K562 (cell line): ENCODE measurements at regions not wholly inside any gene's neighbourhood (a gene's known extent, or its start where the extent isn't known, plus 50 kb on each side); places are given as distances from the start of the nearest gene placed in this dataset.
A peak's percentile ranks its signal among the peaks of the same experiment; 100 is the strongest.

Experiments used
- COPS2 ChIP-seq: fragments of 450-650 bp; conservative IDR thresholded peaks from 2 replicates; pipeline ENCODE4 v1.6.1; 2016; ENCODE audit warnings: mild to moderate bottlenecking, moderate library complexity
- ERF ChIP-seq: fragments of 450-650 bp; formaldehyde crosslinking; IDR thresholded peaks from 2 replicates; pipeline ENCODE4 v1.4.0; 2020; ENCODE audit warnings: mild to moderate bottlenecking, mixed read lengths
- HIVEP1 ChIP-seq: fragments of 250-450 bp; sonication (Bioruptor Pico); IDR thresholded peaks from 2 replicates; pipeline ENCODE4 v1.4.0; 2020; ENCODE audit warnings: mild to moderate bottlenecking
- NBN ChIP-seq: fragments of 450-650 bp; IDR thresholded peaks from 2 replicates; pipeline ENCODE4 v1.6.1; 2016; ENCODE audit warnings: low read depth, mild to moderate bottlenecking
- NFYB ChIP-seq: IDR thresholded peaks from 2 replicates; pipeline ENCODE4 v1.6.1; 2011; ENCODE audit warnings: mild to moderate bottlenecking, moderate library complexity; ENCODE audit not compliant: insufficient read length; ENCODE audit errors: extremely low read depth
- PTBP1 ChIP-seq: fragments of 200-400 bp; formaldehyde crosslinking; IDR thresholded peaks from 2 replicates; pipeline ENCODE4 v1.6.1; 2017; ENCODE audit warnings: low read depth, low read length
- PTTG1 ChIP-seq: fragments of 450-650 bp; IDR thresholded peaks from 2 replicates; pipeline ENCODE4 v1.6.1; 2016; ENCODE audit warnings: low read depth, mild to moderate bottlenecking, missing genetic modification characterization, missing compliant biosample characterization
- RBM14 ChIP-seq: fragments of 200-400 bp; formaldehyde crosslinking; IDR thresholded peaks from 2 replicates; pipeline ENCODE4 v1.6.1; 2018; ENCODE audit warnings: low read depth, mild to moderate bottlenecking, low read length, moderate library complexity, borderline replicate concordance; ENCODE audit not compliant: insufficient read depth
- RUNX1 ChIP-seq: sonication (generic); IDR thresholded peaks from 2 replicates; pipeline ENCODE4 v1.6.1; 2016; ENCODE audit warnings: antibody characterized with exemption, low read depth
- SAP30 ChIP-seq: fragments of 200-600 bp; sonication (generic); IDR thresholded peaks from 2 replicates; pipeline ENCODE4 v1.6.1; 2012; ENCODE audit warnings: borderline replicate concordance, low read depth, mild to moderate bottlenecking, moderate library complexity, low read length, control low read depth, inconsistent platforms; ENCODE audit not compliant: insufficient read depth, poor library complexity, severe bottlenecking
- SIN3B ChIP-seq: fragments of 450-650 bp; IDR thresholded peaks from 2 replicates; pipeline ENCODE4 v1.6.1; 2017; ENCODE audit warnings: low read depth, mild to moderate bottlenecking, moderate library complexity
- ZC3H4 ChIP-seq: sonication (generic); formaldehyde crosslinking; IDR thresholded peaks from 2 replicates; pipeline ENCODE4 v1.9.0; 2021; ENCODE audit warnings: missing genetic modification reagents, borderline replicate concordance
- ZNF174 ChIP-seq: fragments of 250-450 bp; sonication (Bioruptor Pico); IDR thresholded peaks from 2 replicates; pipeline ENCODE4 v1.4.0; 2020; ENCODE audit warnings: mild to moderate bottlenecking
- ZNF311 ChIP-seq: fragments of 250-450 bp; sonication (Bioruptor Pico); IDR thresholded peaks from 2 replicates; pipeline ENCODE4 v1.4.0; 2020; ENCODE audit warnings: mild to moderate bottlenecking, moderate library complexity
- ZNF354B ChIP-seq: fragments of 250-450 bp; sonication (Bioruptor Pico); IDR thresholded peaks from 2 replicates; pipeline ENCODE4 v1.4.0; 2020
- ZNF561 ChIP-seq: fragments of 450-650 bp; formaldehyde crosslinking; conservative IDR thresholded peaks from 2 replicates; pipeline ENCODE4 v1.4.0; 2020; ENCODE audit warnings: mild to moderate bottlenecking, moderate library complexity
- TF ChIP-seq, protein P1 (sequence below), 2 experiments: fragments of 450-650 bp; conservative IDR thresholded peaks; 2 replicates each; pipeline ENCODE4 v1.6.1; 2017; ENCODE audit warnings: mild to moderate bottlenecking in 2 of 2, moderate library complexity in 2 of 2
- TF ChIP-seq, protein P2 (sequence below): fragments of 450-650 bp; IDR thresholded peaks from 2 replicates; pipeline ENCODE4 v1.7.0; 2016; ENCODE audit warnings: borderline replicate concordance
- TF ChIP-seq, protein P3 (sequence below): fragments of 450-650 bp; formaldehyde crosslinking; IDR thresholded peaks from 2 replicates; pipeline ENCODE4 v1.4.0; 2020; ENCODE audit warnings: mild to moderate bottlenecking, moderate library complexity
- TF ChIP-seq, protein P4 (sequence below): sonication (generic); formaldehyde crosslinking; IDR thresholded peaks from 2 replicates; pipeline ENCODE4 v1.8.1; 2023; ENCODE audit warnings: mild to moderate bottlenecking, missing genetic modification reagents, moderate library complexity
- TF ChIP-seq, protein P5 (sequence below): fragments of 450-650 bp; formaldehyde crosslinking; IDR thresholded peaks from 2 replicates; pipeline ENCODE4 v1.4.0; 2022; ENCODE audit warnings: missing genetic modification characterization

DNA sequence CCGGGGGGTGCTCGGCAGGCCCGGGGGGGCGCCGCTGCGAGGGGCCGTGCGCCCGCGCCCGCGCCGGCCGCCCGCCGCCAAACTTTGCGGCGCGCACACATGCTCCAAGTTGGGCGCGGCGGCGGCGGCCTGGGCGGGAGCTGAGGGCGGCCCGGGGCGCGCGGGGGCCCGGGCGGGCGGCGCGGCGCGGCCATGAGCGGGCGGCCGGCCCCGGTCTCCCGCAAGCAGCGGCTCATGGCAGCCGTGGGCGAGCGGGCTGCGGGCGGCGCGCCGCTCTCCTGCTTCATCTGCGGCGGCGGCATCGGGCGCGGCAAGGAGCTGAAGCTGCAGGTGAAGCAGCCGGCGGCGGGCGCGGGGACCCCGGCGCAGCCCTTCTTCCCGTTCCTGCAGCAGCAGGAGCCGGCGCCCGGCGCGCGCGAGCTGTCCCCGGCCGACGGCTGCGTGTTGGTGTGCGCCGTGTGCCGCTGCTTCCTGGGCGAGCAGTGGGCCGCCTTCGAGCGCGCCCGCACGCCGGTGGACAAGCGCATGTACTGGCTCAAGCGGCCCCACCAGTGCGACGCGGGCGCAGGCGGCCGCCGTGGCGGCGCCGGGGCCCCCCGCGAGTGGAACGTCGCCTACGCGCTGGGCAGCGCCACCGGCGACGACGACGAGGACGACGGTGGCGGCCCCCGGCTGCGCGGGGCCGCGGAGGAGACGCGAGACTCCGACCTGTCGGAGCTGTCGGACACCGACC is 57.2 kb upstream of the CIBAR2 start (continued):
- TF ChIP-seq, protein P1, sequence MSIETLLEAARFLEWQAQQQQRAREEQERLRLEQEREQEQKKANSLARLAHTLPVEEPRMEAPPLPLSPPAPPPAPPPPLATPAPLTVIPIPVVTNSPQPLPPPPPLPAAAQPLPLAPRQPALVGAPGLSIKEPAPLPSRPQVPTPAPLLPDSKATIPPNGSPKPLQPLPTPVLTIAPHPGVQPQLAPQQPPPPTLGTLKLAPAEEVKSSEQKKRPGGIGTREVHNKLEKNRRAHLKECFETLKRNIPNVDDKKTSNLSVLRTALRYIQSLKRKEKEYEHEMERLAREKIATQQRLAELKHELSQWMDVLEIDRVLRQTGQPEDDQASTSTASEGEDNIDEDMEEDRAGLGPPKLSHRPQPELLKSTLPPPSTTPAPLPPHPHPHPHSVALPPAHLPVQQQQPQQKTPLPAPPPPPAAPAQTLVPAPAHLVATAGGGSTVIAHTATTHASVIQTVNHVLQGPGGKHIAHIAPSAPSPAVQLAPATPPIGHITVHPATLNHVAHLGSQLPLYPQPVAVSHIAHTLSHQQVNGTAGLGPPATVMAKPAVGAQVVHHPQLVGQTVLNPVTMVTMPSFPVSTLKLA (conservative IDR thresholded peaks at IDR 0.05) = no peak
- TF ChIP-seq NFYB = no peak
- TF ChIP-seq, protein P2, sequence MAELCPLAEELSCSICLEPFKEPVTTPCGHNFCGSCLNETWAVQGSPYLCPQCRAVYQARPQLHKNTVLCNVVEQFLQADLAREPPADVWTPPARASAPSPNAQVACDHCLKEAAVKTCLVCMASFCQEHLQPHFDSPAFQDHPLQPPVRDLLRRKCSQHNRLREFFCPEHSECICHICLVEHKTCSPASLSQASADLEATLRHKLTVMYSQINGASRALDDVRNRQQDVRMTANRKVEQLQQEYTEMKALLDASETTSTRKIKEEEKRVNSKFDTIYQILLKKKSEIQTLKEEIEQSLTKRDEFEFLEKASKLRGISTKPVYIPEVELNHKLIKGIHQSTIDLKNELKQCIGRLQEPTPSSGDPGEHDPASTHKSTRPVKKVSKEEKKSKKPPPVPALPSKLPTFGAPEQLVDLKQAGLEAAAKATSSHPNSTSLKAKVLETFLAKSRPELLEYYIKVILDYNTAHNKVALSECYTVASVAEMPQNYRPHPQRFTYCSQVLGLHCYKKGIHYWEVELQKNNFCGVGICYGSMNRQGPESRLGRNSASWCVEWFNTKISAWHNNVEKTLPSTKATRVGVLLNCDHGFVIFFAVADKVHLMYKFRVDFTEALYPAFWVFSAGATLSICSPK = no peak
- TF ChIP-seq, protein P3, sequence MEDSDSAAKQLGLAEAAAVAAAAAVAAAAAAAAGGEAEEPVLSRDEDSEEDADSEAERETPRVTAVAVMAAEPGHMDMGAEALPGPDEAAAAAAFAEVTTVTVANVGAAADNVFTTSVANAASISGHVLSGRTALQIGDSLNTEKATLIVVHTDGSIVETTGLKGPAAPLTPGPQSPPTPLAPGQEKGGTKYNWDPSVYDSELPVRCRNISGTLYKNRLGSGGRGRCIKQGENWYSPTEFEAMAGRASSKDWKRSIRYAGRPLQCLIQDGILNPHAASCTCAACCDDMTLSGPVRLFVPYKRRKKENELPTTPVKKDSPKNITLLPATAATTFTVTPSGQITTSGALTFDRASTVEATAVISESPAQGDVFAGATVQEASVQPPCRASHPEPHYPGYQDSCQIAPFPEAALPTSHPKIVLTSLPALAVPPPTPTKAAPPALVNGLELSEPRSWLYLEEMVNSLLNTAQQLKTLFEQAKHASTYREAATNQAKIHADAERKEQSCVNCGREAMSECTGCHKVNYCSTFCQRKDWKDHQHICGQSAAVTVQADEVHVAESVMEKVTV (CRISPR knock-in tag) = no peak
- no peak for TF ChIP-seq ZNF174
- TF ChIP-seq HIVEP1 (CRISPR knock-in tag) = no peak
- no peak for TF ChIP-seq PTTG1 (tag)
- no peak for TF ChIP-seq ZC3H4 (CRISPR knock-in tag)
- TF ChIP-seq SAP30 = peak; percentile 10
- no peak for TF ChIP-seq RBM14
- no peak for TF ChIP-seq ZNF354B (CRISPR knock-in tag)
- TF ChIP-seq PTBP1 = no peak
- TF ChIP-seq ERF = 0 out of 2 replicates have a peak, but pooled peaks have one; percentile 16
- TF ChIP-seq NBN = no peak
- TF ChIP-seq, protein P4, sequence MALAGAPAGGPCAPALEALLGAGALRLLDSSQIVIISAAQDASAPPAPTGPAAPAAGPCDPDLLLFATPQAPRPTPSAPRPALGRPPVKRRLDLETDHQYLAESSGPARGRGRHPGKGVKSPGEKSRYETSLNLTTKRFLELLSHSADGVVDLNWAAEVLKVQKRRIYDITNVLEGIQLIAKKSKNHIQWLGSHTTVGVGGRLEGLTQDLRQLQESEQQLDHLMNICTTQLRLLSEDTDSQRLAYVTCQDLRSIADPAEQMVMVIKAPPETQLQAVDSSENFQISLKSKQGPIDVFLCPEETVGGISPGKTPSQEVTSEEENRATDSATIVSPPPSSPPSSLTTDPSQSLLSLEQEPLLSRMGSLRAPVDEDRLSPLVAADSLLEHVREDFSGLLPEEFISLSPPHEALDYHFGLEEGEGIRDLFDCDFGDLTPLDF (CRISPR knock-in tag) = no peak
- TF ChIP-seq, protein P5, sequence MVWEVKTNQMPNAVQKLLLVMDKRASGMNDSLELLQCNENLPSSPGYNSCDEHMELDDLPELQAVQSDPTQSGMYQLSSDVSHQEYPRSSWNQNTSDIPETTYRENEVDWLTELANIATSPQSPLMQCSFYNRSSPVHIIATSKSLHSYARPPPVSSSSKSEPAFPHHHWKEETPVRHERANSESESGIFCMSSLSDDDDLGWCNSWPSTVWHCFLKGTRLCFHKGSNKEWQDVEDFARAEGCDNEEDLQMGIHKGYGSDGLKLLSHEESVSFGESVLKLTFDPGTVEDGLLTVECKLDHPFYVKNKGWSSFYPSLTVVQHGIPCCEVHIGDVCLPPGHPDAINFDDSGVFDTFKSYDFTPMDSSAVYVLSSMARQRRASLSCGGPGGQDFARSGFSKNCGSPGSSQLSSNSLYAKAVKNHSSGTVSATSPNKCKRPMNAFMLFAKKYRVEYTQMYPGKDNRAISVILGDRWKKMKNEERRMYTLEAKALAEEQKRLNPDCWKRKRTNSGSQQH (CRISPR knock-in tag) = no peak
- TF ChIP-seq SIN3B = peak; percentile 49; the same call in 1 of the 2 replicates
- no peak for TF ChIP-seq ZNF561
- no peak for TF ChIP-seq ZNF311 (CRISPR knock-in tag)
- TF ChIP-seq RUNX1 = no peak
- TF ChIP-seq COPS2 = no peak
